HG02571 (cell line): ENCODE measurements at regions not wholly inside any gene's neighbourhood (a gene's known extent, or its start where the extent isn't known, plus 50 kb on each side); places are given as distances from the start of the nearest gene placed in this dataset.

ENCODE experiments used
- ATAC-seq: cut with Tn5 transposase; IDR thresholded peaks from one replicate; pipeline ENCODE4 v1.9.1; 2021; ENCODE audit warnings: mild to moderate bottlenecking, moderate library complexity; ENCODE audit not compliant: unreplicated experiment

DNA sequence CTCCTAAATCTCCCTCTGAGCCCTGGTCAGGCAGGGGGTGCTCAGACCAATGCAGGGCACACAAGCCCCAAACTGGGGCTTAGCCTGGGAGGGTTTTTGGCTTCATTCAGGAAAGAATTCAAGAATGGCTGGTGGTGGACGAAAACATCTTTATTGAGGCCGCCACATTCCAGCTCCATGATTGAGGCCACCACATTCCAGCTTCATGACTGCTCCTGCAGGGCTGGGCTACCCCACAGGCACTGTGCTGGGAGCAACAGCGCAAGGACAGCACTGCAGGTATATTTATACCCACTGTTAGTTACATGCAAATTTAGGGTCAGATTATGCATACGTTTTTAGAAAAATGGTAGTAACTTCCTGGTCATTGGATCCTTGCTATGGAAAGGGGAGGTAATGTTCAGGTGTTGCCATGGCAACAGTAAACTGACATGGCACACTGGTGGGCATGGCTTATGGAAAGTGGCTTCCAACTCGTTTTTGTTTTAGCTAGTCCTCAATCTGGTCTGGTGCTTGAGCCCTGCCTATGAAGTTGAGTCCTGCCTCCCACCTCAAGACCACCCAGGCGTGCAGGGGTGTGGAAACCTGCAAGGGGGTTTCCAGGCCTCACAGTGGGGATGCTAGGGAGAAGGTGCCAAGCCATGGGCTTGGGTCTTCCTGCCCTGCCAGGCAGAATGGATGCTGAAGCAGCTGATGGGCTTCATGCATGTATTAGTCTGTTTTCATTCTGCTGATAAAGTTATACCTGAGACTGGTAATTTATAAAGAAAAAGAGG is 348.7 kb upstream of the AJAP1 start:
- ATAC-seq, result no peak

- no peak for ATAC-seq
Measured at GRCh38 chr1:4306559-4307467, 347.6 kb upstream of the AJAP1 start.

GRCh38 chr1:4307468-4307845 is 347.0 kb upstream of the AJAP1 start:
- ATAC-seq, result no peak

- no peak for ATAC-seq
Measured at GRCh38 chr1:4307911-4308545, 346.4 kb upstream of the AJAP1 start.

DNA sequence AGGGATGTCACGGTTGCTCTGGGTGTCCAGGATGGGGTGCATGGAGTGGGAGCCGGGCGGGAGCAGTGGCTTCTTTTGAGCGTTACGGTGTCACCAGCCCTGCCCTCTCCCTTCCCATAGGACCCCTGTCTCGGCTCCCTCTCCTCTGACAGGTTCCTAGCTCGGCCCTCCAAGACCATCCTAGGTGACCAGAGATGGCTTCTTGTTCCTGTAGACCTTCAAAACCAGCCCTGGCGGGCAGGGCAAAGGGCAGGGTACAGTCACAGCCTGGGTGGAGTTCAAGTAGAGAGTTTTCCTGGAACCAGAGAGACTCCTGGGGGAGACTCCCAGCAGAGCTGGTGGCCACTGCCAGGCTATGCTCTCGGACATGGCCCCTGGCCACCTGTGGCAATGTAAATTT is 345.6 kb upstream of the AJAP1 start:
- ATAC-seq, result no peak

DNA sequence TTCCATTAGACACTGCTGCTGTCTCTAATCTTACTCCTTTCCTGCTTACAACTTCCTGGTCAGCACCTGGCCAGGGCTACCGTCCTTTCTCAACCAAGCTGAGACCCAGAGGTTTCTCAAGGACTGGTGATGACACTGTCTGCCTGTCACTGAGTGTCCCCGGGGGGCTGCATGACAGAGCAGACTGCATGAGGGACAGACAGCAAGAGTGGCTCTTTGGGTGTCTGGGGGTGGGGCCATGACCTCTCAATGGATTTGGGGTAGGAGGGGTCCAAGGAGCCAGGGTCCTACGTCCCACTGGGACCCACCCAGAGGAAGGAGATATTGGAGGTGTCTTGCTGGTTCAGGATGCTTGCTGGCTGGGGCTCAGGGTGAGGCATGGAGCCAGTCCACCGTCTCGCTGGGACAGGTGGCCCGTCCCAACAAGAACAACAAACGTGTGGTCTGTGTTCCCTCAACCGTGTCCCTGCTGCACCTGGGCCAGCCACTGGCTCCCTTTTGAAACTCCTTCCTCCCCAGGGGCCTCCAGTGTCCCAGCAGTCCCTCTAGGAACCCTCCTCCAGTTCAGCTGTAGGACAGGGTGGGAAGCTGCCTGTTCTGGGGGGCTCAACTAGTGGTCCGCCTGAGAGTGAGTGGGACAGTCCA is 344.6 kb upstream of the AJAP1 start:
- no peak for ATAC-seq

- ATAC-seq, result no peak
Measured at GRCh38 chr1:4310396-4310923, 343.9 kb upstream of the AJAP1 start.

GRCh38 chr1:4312024-4312423 is 342.4 kb upstream of the AJAP1 start:
- no peak for ATAC-seq

DNA sequence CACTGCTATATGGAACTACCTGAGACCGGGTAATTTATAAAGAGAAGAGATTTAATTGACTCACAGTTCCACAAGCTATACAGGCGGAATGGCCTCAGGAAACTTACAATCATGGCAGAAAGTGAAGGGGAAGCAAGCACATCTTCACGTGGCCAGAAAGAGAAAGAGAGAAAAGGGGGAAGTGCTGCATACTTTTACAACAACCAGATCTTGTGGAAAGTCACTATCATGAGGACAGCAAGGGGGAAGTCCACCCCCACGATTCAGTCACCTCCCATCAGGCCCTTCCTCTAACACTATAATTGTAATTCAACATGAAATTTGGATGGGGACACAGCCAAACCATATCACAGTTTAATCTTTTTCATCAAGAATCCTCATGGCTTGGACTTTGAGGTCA is 339.2 kb upstream of the AJAP1 start:
- no peak for ATAC-seq

DNA sequence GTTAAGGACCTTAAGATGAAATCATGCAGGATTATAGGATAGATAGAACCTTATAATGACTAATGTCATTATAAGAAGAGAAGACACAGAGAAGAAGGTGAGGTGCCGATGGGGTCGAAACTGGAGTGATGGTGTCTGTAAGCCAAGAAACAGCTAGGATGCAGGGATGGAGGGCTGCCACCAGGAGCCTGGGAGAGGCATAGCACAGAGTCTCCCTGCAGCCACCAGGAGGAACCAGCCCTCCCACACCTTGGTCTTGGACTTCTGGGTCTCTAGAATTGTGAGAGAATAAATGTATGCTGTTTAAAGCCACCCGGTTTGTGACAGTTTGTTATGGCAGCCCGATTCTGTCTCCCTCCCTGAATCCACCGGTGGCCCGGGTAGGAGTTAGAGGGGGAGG is 337.2 kb upstream of the AJAP1 start:
- no peak for ATAC-seq

DNA sequence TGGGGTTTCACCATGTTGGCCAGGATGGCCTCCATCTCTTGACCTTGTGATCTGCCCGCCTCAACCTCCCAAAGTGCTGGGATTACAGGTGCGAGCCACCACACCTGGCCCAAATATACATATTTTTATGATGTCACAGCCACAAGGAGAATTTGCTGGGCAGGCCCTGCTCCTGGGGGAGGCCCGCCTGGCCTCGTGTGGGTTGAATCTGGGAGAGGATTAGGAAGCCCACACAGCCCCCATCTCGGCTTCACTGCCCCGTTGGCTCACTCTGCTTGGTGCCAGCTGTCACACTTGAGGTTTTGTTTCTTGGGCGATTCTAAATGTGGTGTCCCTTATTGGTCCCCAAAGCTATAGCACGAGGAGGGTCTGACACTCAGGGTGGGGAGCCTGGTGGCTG is 335.7 kb upstream of the AJAP1 start:
- no peak for ATAC-seq

- no peak for ATAC-seq
Measured at GRCh38 chr1:4319496-4319895, 334.9 kb upstream of the AJAP1 start.

DNA sequence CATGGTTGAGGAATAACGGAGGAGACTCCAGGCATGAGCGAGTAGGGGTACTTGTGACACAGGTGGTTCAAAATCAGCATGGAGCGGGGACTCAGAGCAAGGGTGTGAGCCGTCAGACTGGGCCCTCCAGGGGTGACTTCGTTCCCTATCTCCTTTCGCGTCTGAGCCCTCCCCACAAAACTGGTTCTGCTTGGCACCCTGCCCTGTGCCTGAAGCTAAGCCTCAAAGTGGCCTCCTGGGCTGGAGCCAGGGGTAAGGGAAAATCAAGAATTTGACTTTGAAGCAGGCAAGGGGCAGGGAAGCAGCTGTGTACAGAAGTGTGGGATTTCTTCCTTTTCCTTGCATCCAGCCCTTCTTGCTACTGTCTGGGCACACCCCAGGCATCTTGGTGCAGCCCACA is 331.5 kb upstream of the AJAP1 start:
- ATAC-seq, result no peak

DNA sequence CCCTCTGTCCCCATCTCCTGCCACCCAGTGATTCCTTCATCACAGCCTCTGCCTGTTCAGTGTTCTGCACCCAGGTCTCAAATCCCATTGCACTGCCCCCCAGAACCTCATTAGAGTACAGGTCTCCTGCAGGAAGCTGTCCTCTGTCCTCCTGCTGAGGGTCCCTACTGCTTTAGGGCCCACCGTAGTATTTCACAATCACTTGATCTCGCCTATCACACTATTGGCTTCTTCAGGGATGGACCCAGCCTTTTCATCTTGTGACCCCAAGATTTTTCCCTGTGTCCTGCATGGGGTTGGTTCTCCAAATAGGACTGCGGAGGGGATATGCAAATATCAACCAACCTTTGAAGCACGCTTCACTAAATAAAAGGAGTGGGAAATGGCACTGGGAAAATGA is 331.1 kb upstream of the AJAP1 start:
- no peak for ATAC-seq

- ATAC-seq, result no peak
Measured at GRCh38 chr1:4324525-4324924, 329.9 kb upstream of the AJAP1 start.

DNA sequence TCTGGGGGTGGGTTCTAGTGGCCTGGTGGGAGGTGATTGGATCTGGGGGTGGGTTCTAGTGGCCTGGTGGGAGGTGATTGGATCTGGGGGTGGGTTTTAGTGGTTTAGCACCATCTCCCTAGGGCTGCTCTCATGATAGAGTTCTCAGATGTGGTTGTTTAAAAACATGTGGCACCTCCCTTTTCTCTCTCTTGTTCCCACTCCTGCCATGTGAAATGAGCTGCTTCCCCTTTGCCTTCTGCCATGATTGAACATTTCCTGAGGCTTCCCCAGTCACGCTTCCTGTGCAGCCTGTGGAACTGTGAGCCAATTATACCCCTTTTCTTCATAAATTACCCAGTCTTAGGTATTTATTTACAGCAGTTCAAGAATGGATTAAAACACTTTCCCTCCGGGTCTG is 327.3 kb upstream of the AJAP1 start:
- no peak for ATAC-seq

- ATAC-seq, result no peak
Measured at GRCh38 chr1:4328402-4329071, 325.9 kb upstream of the AJAP1 start.

- no peak for ATAC-seq
Measured at GRCh38 chr1:4330805-4331766, 323.3 kb upstream of the AJAP1 start.

GRCh38 chr1:4331767-4332163 is 322.6 kb upstream of the AJAP1 start:
- ATAC-seq, result no peak
